C4-2B (cell line): ENCODE measurements at regions not wholly inside any gene's neighbourhood (a gene's known extent, or its start where the extent isn't known, plus 50 kb on each side); places are given as distances from the start of the nearest gene placed in this dataset.
"Not testable (repeated sequence)": the region's sequence is repeated elsewhere in the genome, so short reads cannot be mapped to it uniquely, and the experiment has no call there.

Experiments used
- H3K27ac ChIP-seq: fragments of 450-650 bp; 2 replicates; pipeline ENCODE4 v1.5.1; 2017
- CTCF ChIP-seq: fragments of 450-650 bp; conservative IDR thresholded peaks from 2 replicates; pipeline ENCODE4 v1.5.1; 2017; ENCODE audit warnings: mild to moderate bottlenecking
- ZFX ChIP-seq: fragments of 450-650 bp; IDR thresholded peaks from 2 replicates; pipeline ENCODE4 v1.6.1; 2017

GRCh38 chr5:23756779-23757178 lies 249.4 kb downstream of the PRDM9 start:
- no peak overlapping the region for H3K27ac ChIP-seq
- TF ChIP-seq ZFX (no peak), CTCF (no peak)

GRCh38 chr5:23763170-23763569 lies 255.8 kb downstream of the PRDM9 start:
- TF ChIP-seq CTCF (no peak), ZFX (no peak)
- no peak overlapping the region for H3K27ac ChIP-seq

GRCh38 chr5:23776684-23777083 lies 269.3 kb downstream of the PRDM9 start:
- TF ChIP-seq ZFX (no peak), CTCF (no peak)
- no peak overlapping the region for H3K27ac ChIP-seq

- peak; percentile 55 for TF ChIP-seq CTCF
- H3K27ac ChIP-seq, result not testable (repeated sequence)
Measured at GRCh38 chr5:23800307-23800706, 292.9 kb downstream of the PRDM9 start.

- TF ChIP-seq CTCF (peak; percentile 84), ZFX (no peak)
- H3K27ac ChIP-seq, result no peak overlapping the region
Measured at GRCh38 chr5:23820765-23821471, 313.5 kb downstream of the PRDM9 start.

- no peak for TF ChIP-seq CTCF
- TF ChIP-seq ZFX, result no peak
- H3K27ac ChIP-seq, result no peak overlapping the region
Measured at GRCh38 chr5:23823521-23823920, 316.1 kb downstream of the PRDM9 start.

- no peak for TF ChIP-seq CTCF
- no peak for TF ChIP-seq ZFX
- H3K27ac ChIP-seq, result no peak overlapping the region
Measured at GRCh38 chr5:23825196-23825595, 317.8 kb downstream of the PRDM9 start.
